ENCODE measurements at regions not wholly inside any gene's neighbourhood (a gene's known extent, or its start where the extent isn't known, plus 50 kb on each side); places are given as distances from the start of the nearest gene placed in this dataset.
"Not testable (repeated sequence)": the region's sequence is repeated elsewhere in the genome, so short reads cannot be mapped to it uniquely, and the experiment has no call there.

DNA sequence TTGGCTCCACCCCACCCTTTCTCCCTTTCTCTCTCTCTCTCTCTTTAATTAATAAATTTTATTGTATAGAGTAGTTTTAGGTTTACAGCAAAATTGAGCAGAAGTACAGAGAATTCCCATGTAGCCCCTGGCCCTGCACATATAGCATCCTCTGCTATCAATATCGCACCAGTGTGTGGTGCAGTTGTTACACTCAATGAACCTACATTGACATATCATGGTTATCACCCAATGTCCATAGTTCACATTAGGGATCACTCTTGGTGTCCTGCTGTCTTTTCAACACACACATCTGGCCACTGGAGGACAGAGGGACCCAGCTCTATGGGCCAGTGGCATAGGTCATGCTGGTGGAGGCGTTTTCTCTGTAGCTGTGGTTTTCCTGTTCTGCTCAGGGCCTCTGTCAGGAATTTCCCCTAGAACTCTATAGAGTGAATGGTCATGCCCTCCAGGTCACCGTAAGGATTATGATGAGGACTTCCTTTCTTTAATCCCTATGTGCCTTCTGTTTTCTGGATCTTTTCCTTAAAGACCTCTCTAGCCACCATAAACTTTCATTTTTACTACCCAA lies 98.2 kb upstream of the NAV2 start (continued):
- TF ChIP-seq, protein P1, sequence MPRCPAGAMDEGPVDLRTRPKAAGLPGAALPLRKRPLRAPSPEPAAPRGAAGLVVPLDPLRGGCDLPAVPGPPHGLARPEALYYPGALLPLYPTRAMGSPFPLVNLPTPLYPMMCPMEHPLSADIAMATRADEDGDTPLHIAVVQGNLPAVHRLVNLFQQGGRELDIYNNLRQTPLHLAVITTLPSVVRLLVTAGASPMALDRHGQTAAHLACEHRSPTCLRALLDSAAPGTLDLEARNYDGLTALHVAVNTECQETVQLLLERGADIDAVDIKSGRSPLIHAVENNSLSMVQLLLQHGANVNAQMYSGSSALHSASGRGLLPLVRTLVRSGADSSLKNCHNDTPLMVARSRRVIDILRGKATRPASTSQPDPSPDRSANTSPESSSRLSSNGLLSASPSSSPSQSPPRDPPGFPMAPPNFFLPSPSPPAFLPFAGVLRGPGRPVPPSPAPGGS (IDR thresholded peaks at IDR 0.05; ENCODE audit: borderline replicate concordance, insufficient read depth, low read depth, low read length, poor library complexity, severe bottlenecking) = no peak
- TF ChIP-seq POU2F2 (IDR thresholded peaks at IDR 0.05; ENCODE audit: borderline replicate concordance, low read depth, low read length) (no peak), RB1 (IDR thresholded peaks at IDR 0.05; ENCODE audit: borderline replicate concordance) (no peak)

DNA sequence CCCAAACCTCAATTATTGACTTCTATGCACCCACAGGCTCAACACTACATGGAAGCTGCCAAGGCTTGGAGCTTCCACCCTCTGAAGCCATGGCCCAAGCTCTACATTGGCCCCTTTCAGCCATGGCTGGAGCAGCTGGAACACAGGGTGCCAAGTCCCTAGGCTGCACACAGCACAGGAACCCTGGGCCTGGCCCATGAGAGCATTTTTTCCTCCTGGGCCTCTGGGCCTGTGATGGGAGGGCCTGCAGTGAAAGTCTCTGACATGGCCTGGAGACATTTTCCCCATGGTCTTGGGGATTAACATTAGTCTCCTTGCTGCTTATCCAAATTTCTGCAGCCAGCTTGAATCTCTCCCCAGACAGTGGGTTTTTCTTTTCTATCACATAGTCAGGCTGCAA lies 100.6 kb upstream of the NAV2 start:
- H3K79me2 ChIP-seq (ENCODE audit: control insufficient read depth, insufficient read depth, low read length); RAD21 ChIA-PET (ENCODE audit: unreplicated experiment); in situ Hi-C loops (cut with MboI); H3K4me1 ChIP-seq (ENCODE audit: control insufficient read depth, insufficient read depth, low read length); H2AFZ ChIP-seq (ENCODE audit: control insufficient read depth, low read depth, low read length); H4K20me1 ChIP-seq (ENCODE audit: control insufficient read depth, insufficient read depth); H3K9ac ChIP-seq (ENCODE audit: control insufficient read depth, insufficient read depth, low read length); DNase-seq (ENCODE audit: low read depth, low spot score); POLR2A ChIA-PET; FAIRE-seq; H3K4me3 ChIP-seq; H3K27ac ChIP-seq (ENCODE audit: control insufficient read depth, insufficient read depth); ATAC-seq; H3K4me2 ChIP-seq (ENCODE audit: control insufficient read depth, insufficient read depth); H3K36me3 ChIP-seq (ENCODE audit: control insufficient read depth in 2 of 2, insufficient read depth in 2 of 2, low read length in 1 of 2); SMC1A ChIA-PET (ENCODE audit: uncharacterized antibody, unreplicated experiment); CTCF ChIA-PET; BruUV-seq (replicated peaks); H3K27me3 ChIP-seq (replicated peaks in 1 of 2; ENCODE audit: control insufficient read depth in 2 of 2, insufficient read depth in 2 of 2, low read length in 1 of 2); H3K9me3 ChIP-seq (replicated peaks; ENCODE audit: control insufficient read depth, insufficient read depth, low read length); intact Hi-C loops (cut with micrococcal nuclease; ENCODE audit: unreplicated experiment): not testable (repeated sequence)

All from GM12878 (cell line).